ENCODE measurements at regions not wholly inside any gene's neighbourhood (a gene's known extent, or its start where the extent isn't known, plus 50 kb on each side); places are given as distances from the start of the nearest gene placed in this dataset.

DNA sequence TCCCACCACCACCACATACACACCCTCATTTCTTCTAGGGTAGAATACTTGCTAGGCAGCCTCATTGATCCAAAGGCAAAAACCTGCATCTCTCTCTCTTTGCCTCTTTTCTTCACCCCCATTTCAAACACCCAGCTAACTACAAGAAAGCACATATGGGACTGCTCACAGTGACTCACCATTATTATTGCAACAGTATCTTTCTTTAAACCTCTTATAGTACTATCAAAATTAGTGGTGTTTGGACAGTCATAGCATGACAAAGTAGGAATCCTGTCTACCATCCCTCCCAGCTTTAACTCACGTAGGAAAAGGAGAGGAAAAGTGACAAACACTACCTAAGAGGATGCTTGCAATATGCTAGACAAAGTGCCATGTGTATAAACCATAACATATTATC lies 422.5 kb upstream of the CRIM1 start:
- TF ChIP-seq, protein P1, sequence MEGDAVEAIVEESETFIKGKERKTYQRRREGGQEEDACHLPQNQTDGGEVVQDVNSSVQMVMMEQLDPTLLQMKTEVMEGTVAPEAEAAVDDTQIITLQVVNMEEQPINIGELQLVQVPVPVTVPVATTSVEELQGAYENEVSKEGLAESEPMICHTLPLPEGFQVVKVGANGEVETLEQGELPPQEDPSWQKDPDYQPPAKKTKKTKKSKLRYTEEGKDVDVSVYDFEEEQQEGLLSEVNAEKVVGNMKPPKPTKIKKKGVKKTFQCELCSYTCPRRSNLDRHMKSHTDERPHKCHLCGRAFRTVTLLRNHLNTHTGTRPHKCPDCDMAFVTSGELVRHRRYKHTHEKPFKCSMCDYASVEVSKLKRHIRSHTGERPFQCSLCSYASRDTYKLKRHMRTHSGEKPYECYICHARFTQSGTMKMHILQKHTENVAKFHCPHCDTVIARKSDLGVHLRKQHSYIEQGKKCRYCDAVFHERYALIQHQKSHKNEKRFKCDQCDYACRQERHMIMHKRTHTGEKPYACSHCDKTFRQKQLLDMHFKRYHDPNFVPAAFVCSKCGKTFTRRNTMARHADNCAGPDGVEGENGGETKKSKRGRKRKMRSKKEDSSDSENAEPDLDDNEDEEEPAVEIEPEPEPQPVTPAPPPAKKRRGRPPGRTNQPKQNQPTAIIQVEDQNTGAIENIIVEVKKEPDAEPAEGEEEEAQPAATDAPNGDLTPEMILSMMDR (conservative IDR thresholded peaks at IDR 0.05; ENCODE audit: low read depth, low read length): no peak
- DNase-seq (ENCODE audit: low read depth): no peak
- no peak overlapping the region for H3K4me3 ChIP-seq (ENCODE audit: low read depth, low read length)

GRCh38 chr2:35932276-35932963 lies 423.2 kb upstream of the CRIM1 start:
- TF ChIP-seq, protein P1 (conservative IDR thresholded peaks at IDR 0.05; ENCODE audit: low read depth, low read length): no peak
- H3K4me3 ChIP-seq (ENCODE audit: low read depth, low read length): no peak overlapping the region
- no peak for DNase-seq (ENCODE audit: low read depth)

- peak; percentile 0 for DNase-seq (ENCODE audit: low read depth)
- no peak overlapping the region for H3K4me3 ChIP-seq (ENCODE audit: low read depth, low read length)
- TF ChIP-seq, protein P1 (conservative IDR thresholded peaks at IDR 0.05; ENCODE audit: low read depth, low read length): no peak
Observed at GRCh38 chr2:35931626-35932025, 424.0 kb upstream of the CRIM1 start.

- no peak for DNase-seq (ENCODE audit: low read depth)
- H3K4me3 ChIP-seq (ENCODE audit: low read depth, low read length): no peak overlapping the region
- TF ChIP-seq, protein P1 (conservative IDR thresholded peaks at IDR 0.05; ENCODE audit: low read depth, low read length): no peak
Observed at GRCh38 chr2:35931115-35931514, 424.5 kb upstream of the CRIM1 start.

DNA sequence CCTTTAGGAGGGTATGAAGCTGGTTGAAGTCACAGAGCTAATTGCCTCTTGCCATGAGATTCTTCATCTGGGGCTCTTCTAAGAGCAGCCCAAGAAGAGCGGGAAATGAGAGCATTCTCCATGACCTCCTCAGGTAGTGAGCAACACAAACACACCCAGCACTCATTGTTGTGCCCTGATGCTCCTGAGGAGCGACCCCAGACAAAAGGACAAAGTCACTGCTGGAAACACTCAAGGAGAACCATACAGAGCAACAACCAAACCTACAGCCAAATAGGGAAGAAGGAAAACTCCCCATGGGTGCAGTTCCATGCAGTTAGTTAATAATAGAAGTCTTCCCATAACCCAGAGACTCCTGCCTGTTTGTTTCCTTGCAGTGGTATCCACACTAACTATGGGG lies 426.0 kb upstream of the CRIM1 start:
- no peak overlapping the region for H3K4me3 ChIP-seq (ENCODE audit: low read depth, low read length)
- TF ChIP-seq, protein P1 (conservative IDR thresholded peaks at IDR 0.05; ENCODE audit: low read depth, low read length): no peak
- no peak for DNase-seq (ENCODE audit: low read depth)

DNA sequence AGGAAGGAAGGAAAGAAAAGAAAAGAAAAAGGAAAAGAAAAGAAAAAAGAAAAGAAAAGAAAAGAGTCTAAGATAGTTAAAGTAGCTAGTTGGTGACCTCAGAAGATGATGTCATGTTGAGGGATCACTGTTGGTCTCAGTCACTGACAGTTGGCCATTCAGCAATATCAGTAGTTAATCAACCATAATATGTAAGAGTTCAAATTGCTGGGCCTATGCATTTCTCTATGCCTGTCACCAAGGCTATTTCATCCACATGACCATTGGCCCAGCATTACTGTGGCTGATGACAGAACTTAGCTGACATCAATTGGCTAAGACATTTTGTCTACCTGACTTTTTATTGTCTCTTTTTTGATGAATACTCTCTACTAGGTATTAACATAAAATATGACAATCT lies 435.5 kb upstream of the CRIM1 start:
- H3K4me3 ChIP-seq (ENCODE audit: low read depth, low read length): no peak overlapping the region
- TF ChIP-seq, protein P1 (conservative IDR thresholded peaks at IDR 0.05; ENCODE audit: low read depth, low read length): no peak
- no peak for DNase-seq (ENCODE audit: low read depth)

DNA sequence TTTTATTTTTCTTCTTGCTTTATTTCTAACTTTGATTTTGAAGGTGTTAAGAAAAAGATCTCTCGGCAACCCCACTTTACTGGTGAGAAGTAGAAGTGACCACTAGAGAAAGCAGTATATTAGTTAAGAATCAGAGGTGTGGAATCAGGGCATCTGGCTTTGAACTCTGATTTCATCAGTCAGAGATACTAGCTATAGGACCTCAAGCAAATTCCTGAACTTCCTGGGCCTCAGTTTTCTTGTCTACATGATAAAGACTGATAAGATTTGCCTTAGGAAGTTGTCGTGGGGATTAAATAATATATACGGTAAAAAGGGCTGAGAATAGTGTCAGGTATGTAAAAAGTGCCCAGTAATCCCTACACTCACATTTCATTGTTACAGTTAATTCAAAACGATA lies 440.3 kb upstream of the CRIM1 start:
- TF ChIP-seq, protein P1 (conservative IDR thresholded peaks at IDR 0.05; ENCODE audit: low read depth, low read length): no peak
- H3K4me3 ChIP-seq (ENCODE audit: low read depth, low read length): no peak overlapping the region
- DNase-seq (ENCODE audit: low read depth): no peak
